C1 segment of cervical spinal cord (tissue), 14 donors: ENCODE measurements at regions not wholly inside any gene's neighbourhood (a gene's known extent, or its start where the extent isn't known, plus 50 kb on each side); places are given as distances from the start of the nearest gene placed in this dataset.

Experiments
- DNase-seq, 14 donors: peaks; one replicate each; lab custom pipeline; 2025; lab: John Stamatoyannopoulos, UW

- DNase-seq, result no peak
Observed at GRCh38 chr5:144060598-144060997, 109.9 kb downstream of the YIPF5 start.

- no peak for DNase-seq
Observed at GRCh38 chr5:144065786-144066185, 104.7 kb downstream of the YIPF5 start.

- no peak for DNase-seq
Observed at GRCh38 chr5:144072518-144072927, 97.9 kb downstream of the YIPF5 start.

GRCh38 chr5:144076521-144077083 lies 93.9 kb downstream of the YIPF5 start:
- no peak for DNase-seq

- DNase-seq, result no peak
Observed at GRCh38 chr5:144083185-144083584, 87.3 kb downstream of the YIPF5 start.

- DNase-seq, result no peak
Observed at GRCh38 chr5:144084971-144085370, 85.5 kb downstream of the YIPF5 start.

GRCh38 chr5:144085381-144085780 lies 85.1 kb downstream of the YIPF5 start:
- DNase-seq, result no peak

- DNase-seq, result no peak
Observed at GRCh38 chr5:144086295-144086694, 84.2 kb downstream of the YIPF5 start.

- no peak for DNase-seq
Observed at GRCh38 chr5:144087576-144087975, 82.9 kb downstream of the YIPF5 start.

GRCh38 chr5:144088206-144089064 lies 82.0 kb downstream of the YIPF5 start:
- DNase-seq, result no peak

- DNase-seq, result no peak
Observed at GRCh38 chr5:144089401-144090021, 80.9 kb downstream of the YIPF5 start.

GRCh38 chr5:144092508-144092907 lies 78.0 kb downstream of the YIPF5 start:
- no peak for DNase-seq

- no peak for DNase-seq
Observed at GRCh38 chr5:144093400-144093799, 77.1 kb downstream of the YIPF5 start.

GRCh38 chr5:144093868-144094267 lies 76.6 kb downstream of the YIPF5 start:
- no peak for DNase-seq

- no peak for DNase-seq
Observed at GRCh38 chr5:144100702-144101101, 69.8 kb downstream of the YIPF5 start.

GRCh38 chr5:144101616-144102015 lies 68.8 kb downstream of the YIPF5 start:
- DNase-seq, result no peak

- DNase-seq, result no peak
Observed at GRCh38 chr5:144102361-144102760, 68.1 kb downstream of the YIPF5 start.

- no peak for DNase-seq
Observed at GRCh38 chr5:144102979-144103378, 67.5 kb downstream of the YIPF5 start.

- DNase-seq, result no peak
Observed at GRCh38 chr5:144103611-144104485, 66.6 kb downstream of the YIPF5 start.

GRCh38 chr5:144105371-144105770 lies 65.1 kb downstream of the YIPF5 start:
- DNase-seq, result no peak

GRCh38 chr5:144108131-144108530 lies 62.3 kb downstream of the YIPF5 start:
- no peak for DNase-seq
